Spleen (tissue), 7 donors: ENCODE measurements at regions not wholly inside any gene's neighbourhood (a gene's known extent, or its start where the extent isn't known, plus 50 kb on each side); places are given as distances from the start of the nearest gene placed in this dataset.

Experiments
- POLR2A ChIP-seq, 3 donors: fragments of 450-650 bp; IDR thresholded peaks; one replicate each; pipeline ENCODE4 v1.5.1; 2017; ENCODE audit warnings: antibody characterized with exemption in 3 of 3, mild to moderate bottlenecking in 1 of 3
- POLR2AphosphoS5 ChIP-seq, 3 donors: sonication (generic); formaldehyde crosslinking; IDR thresholded peaks; one replicate each; pipeline ENCODE4 v1.5.1; 2017; ENCODE audit warnings: antibody characterized with exemption in 3 of 3
- TF ChIP-seq, protein P1 (sequence below), 11 experiments: fragments of 200-600 bp in 7 of 11; fragments of 450-650 bp in 4 of 11; sonication (generic) in 4 of 11; IDR thresholded peaks in 8 of 11; conservative IDR thresholded peaks in 3 of 11; 1 replicate in 7 of 11; 2 replicates in 4 of 11; pipeline versions ENCODE4 v1.4.0 to v1.8.0; 2016 to 2021; ENCODE audit warnings: antibody characterized with exemption in 11 of 11, inconsistent platforms in 4 of 11, mild to moderate bottlenecking in 1 of 11
- donor health status: DM: no; HTN: no; CAD: no; lungs with moderate emphysema.
- donor health status: DM: no; HTN: no; CAD: no.
- donor health status: DM: no; HTN: no; CAD: no.

DNA sequence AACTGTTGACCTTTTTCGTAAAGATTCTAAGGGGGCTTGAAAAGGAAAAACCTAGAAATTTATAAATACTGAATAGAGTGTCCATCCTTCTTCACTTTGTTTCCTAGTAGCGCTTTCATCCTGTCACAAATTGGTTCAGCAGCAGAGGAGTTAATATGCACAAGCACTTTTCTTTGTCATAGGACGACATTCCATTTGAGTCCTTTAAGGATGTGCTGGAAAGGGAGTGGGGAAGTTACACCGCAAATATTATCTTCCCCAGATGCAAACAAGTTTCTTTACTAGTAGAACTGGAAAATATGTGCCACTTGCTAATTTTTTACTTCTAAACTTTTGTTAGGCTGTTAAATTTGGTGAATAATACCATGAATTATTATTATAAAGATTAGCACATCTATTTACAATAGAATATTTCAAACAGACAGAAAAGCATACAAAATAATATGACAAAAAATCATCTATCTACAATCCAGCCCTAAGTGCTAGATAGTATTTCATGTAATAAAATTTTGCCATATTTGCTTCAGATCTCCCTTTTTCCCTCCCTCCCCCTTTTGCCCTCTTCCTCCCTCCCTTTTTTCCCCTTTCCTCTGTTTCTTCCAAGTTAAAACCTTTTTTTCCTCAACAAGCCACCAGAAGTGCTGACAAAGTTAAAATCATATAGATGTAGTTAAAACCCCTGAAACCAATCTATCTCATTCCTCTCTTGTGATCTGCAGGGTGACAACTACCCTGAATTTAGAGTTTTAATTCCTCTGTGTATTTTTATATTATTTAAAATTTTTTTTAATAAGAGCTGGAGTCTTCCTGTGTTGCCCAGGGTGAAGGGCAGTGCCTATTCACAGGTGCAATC lies 50.5 kb upstream of the MAP4K3 start:
- TF ChIP-seq, protein P1, sequence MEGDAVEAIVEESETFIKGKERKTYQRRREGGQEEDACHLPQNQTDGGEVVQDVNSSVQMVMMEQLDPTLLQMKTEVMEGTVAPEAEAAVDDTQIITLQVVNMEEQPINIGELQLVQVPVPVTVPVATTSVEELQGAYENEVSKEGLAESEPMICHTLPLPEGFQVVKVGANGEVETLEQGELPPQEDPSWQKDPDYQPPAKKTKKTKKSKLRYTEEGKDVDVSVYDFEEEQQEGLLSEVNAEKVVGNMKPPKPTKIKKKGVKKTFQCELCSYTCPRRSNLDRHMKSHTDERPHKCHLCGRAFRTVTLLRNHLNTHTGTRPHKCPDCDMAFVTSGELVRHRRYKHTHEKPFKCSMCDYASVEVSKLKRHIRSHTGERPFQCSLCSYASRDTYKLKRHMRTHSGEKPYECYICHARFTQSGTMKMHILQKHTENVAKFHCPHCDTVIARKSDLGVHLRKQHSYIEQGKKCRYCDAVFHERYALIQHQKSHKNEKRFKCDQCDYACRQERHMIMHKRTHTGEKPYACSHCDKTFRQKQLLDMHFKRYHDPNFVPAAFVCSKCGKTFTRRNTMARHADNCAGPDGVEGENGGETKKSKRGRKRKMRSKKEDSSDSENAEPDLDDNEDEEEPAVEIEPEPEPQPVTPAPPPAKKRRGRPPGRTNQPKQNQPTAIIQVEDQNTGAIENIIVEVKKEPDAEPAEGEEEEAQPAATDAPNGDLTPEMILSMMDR (IDR thresholded peaks at IDR 0.05 in 8 of 11, conservative IDR thresholded peaks at IDR 0.05 in 3 of 11) = no peak
- TF ChIP-seq POLR2A (IDR thresholded peaks at IDR 0.05) = no peak
- TF ChIP-seq POLR2AphosphoS5 (IDR thresholded peaks at IDR 0.05) = no peak
